HEK293T (cell line): ENCODE measurements at regions not wholly inside any gene's neighbourhood (a gene's known extent, or its start where the extent isn't known, plus 50 kb on each side); places are given as distances from the start of the nearest gene placed in this dataset.

Experiments used
- ARNT ChIP-seq: fragments of 450-650 bp; IDR thresholded peaks from 2 replicates; pipeline ENCODE4 v1.6.1; 2017; ENCODE audit warnings: mild to moderate bottlenecking
- CTBP1 ChIP-seq: fragments of 450-650 bp; IDR thresholded peaks from 2 replicates; pipeline ENCODE4 v1.6.1; 2016; ENCODE audit warnings: borderline replicate concordance
- FOXA1 ChIP-seq: fragments of 450-650 bp; IDR thresholded peaks from 2 replicates; pipeline ENCODE4 v1.6.1; 2016; ENCODE audit warnings: mild to moderate bottlenecking
- FOXK2 ChIP-seq: fragments of 450-650 bp; IDR thresholded peaks from 2 replicates; pipeline ENCODE4 v1.6.1; 2016; ENCODE audit warnings: mild to moderate bottlenecking
- FOXM1 ChIP-seq: fragments of 450-650 bp; IDR thresholded peaks from 2 replicates; pipeline ENCODE4 v1.6.1; 2017; ENCODE audit warnings: mild to moderate bottlenecking, borderline replicate concordance
- HDGF ChIP-seq: fragments of 450-650 bp; IDR thresholded peaks from 2 replicates; pipeline ENCODE4 v1.6.1; 2017; ENCODE audit warnings: antibody characterized with exemption, borderline replicate concordance
- NFRKB ChIP-seq: fragments of 450-650 bp; IDR thresholded peaks from 2 replicates; pipeline ENCODE4 v1.6.1; 2016; ENCODE audit warnings: mild to moderate bottlenecking, moderate library complexity
- TARDBP ChIP-seq: fragments of 450-650 bp; IDR thresholded peaks from 2 replicates; pipeline ENCODE4 v1.6.1; 2016
- ZNF384 ChIP-seq: fragments of 450-650 bp; IDR thresholded peaks from 2 replicates; pipeline ENCODE4 v1.6.1; 2016

DNA sequence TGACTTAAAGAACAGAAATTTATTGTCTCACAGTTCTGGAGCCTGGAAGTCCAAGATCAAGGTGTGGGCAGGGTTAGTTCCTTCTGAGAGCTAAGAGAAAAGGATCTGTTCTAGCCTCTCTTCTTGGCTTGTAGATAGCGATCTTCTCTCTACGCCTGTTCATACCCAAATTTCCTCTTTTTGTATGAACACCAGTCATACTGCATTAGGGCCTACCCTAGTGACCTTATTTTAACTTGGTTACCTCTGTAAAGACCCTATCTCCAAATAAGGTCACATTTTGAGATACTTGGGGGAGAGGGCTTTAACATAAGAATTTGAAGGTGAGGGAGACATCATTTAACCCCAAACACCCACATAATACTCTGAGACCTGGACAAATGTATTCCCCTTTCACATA, 55.6 kb upstream of the SPP1 start:
- no peak for TF ChIP-seq CTBP1
- TF ChIP-seq TARDBP, result no peak
- TF ChIP-seq HDGF, result no peak
- no peak for TF ChIP-seq FOXA1
- no peak for TF ChIP-seq FOXM1
- no peak for TF ChIP-seq NFRKB
- no peak for TF ChIP-seq ARNT
- TF ChIP-seq FOXK2, result no peak
- no peak for TF ChIP-seq ZNF384
